Stimulated activated CD4-positive, alpha-beta T cell treated with anti-CD3 and anti-CD28 coated beads, Interleukin-15, amount 100 ng/mL, for 1 hour (primary cell): ENCODE measurements at regions not wholly inside any gene's neighbourhood (a gene's known extent, or its start where the extent isn't known, plus 50 kb on each side); places are given as distances from the start of the nearest gene placed in this dataset.
"Not testable (repeated sequence)": the region's sequence is repeated elsewhere in the genome, so short reads cannot be mapped to it uniquely, and the experiment has no call there.

Experiments
- DNase-seq, 2 donors: peaks; one replicate each; pipeline ENCODE4 v3.0.0-alpha.2; 2020; ENCODE audit warnings: low read depth in 1 of 2, low spot score in 1 of 2

DNA sequence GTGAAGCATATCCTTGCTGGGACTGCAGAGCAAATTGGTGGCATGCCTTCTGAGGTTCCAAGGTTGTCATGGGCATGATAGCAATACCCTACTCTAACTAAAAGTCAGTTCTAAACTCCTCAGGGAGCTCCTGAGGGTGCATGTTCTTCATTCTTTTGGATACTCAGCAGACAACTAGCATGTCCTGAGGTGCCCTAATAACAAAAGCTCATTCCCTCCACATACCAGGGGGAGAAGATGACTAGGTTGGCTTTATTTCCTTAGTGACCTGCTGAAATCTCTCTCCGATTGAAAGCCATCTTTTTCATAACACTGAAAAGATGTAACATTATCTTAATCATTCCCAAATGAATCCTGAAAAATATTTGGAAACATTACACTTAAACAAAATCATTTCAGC lies 188.7 kb upstream of the IGF1 start:
- DNase-seq = no peak

DNA sequence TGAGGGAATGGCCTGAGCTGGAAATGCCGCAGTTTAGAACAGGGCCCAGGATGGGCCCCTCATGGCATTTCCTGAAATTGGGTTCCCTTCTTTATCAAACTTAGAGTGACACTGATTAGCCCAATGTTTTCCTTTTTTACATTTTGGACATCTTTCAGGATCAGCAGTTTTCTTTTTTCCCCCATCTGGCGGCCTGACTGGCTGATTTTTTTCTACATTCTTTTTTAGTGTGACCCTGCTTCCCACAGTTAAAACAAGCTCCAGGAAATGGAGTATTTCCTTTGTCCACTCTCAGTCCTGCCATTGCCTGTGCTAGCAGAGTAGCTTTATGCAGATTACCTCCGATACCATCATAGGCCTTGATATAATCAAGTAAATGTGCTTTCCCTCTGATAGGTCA lies 185.8 kb upstream of the IGF1 start:
- not testable (repeated sequence) for DNase-seq

DNA sequence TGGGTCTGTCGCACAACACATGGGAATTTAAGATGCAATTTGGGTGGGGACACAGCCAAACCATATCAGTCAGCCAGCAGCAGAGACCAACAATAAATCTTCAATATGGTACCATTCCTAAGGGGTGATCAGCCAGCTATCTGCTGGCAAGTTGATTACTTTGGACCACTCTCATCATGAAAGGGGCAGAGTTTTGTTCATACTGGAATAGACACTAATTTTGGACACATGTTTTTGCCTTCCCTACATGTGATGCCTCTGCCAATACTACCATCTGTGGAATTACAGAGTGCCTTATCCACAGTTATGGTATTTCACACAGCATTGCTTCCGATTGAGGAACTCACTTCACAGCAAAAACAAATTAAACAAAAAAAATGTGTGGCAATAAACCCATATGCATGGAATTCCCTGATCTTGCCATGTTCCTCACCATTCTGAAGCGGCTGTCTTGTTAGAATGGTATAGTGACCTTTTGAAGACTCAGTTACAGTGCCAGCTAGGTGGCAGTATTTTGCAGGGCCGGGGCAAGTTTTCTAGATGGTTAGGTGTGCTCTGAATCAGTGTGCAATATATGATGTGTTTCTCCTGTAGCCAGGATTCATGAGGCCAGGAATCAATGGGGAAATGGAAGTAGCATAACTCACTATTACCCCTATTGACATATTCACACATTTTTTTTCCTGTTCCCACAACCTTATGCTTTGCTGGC lies 179.0 kb upstream of the IGF1 start:
- DNase-seq = no peak

DNA sequence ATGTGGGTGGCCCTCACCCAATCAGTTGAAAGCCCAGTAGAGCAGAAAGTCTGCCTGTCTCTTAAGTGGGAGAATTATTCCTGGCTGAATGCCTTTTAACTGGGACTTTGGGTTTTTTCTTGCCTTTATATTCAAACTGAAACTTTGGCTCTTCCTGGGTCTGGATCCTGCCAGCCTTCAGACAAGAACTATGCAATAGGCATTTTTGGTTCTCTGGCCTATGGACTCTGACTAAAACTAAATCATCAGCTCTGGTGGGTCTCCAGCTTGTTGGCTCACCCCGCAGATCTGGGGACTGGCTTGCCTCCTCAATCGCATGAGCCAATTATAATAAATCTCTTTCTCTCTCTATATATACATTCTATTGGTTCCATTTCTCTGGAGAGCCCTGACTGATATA lies 173.0 kb upstream of the IGF1 start:
- DNase-seq = no peak

DNA sequence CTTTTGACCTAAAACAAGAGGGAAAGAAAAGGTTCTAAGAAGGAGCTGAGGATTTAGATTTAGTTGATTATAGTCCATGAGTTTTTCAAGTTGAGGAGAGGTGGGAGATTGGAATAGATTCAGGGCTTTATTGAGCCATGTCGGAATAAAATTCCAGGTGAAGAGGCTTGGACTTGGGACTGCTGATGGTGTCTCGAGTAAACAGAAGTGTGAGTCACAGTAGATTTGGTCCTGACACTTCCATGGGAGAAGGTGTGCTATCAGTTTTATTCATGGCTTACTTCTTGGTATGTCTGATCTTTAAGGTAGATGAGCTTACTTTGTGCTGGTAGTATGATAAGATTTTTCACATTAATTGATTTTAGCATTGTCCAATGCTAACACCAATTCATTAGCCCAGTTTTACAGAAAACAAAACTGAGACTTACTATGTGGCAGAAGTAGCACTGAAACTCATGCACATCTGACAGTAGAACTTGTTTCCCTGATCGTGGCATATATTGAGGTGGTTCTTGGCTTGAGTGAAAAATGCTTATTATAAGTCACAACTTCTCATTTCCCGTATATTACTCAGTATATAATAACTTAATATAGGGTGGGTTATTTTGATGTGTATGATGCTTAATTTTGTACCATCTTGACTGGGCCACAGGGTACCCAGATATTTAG lies 172.4 kb upstream of the IGF1 start:
- DNase-seq = no peak

DNA sequence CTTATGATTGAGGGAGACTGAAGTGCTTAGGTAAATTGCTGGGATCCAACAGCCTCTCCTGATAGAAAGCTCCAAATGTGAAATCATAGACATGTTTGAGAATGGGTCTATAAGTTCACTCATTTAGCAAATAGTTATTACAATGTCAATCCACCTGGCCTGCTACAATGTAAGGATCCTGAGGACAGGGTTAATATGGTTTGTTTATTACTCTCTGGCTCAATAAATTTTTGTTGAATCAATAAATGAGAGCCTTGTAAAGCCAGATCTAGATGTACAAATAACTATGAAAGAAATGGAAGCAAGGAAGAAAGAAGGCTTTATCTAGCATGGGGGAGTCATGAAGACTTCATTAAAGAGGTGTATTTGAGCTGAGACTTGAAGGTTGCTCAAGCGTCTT lies 165.6 kb upstream of the IGF1 start:
- no peak for DNase-seq

DNA sequence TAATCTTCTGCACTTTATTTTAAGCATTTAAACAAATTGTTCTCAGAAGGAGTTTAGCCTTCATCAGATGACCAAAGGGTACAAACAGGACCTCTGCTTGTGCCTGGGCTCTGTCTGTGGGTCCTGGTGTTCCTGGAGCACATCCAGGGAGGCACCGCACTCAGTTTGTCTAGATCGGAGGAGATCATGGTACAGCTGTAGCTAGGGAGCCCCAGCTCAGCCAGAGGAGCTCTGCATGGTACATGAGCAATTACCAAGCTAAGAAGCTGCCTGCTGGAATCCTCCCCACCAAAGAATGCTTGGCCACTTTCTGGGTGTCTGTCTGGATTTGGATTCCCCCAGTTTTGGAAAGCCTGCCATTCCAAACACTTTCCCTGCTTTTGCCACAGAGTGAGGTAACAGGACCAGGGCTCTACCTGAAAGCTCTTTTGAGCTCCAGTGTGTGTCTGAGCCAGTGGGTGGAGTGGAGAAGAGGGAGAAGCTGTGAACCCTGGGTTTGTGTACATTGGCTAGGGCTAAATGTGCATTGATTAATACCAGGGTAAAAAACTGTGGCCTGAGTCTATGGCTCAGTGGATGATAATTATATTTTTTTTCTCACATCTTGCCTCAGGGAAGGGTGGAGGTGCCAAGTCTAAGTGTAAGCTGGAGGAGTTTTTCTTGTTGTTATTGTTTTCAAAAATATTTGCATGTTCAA lies 163.7 kb upstream of the IGF1 start:
- DNase-seq = no peak

DNA sequence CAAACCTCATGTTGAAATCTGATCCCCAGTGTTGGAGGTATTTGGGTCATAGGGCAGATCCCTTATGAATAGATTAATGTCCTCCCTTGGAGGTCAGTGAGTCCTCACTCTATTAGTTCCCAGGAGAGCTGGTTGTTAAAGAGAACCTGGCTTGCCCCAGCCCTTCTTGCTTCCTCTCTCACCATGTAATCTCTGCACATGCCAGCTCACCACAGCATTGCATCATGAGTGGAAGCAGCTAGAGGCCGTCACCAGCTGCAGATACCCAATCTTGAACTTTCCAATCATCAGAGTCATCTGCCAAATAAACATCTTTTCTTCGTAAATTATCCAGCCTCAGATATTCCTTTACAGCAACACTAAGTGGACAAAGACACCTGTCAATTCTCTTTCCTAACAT lies 161.8 kb upstream of the IGF1 start:
- no peak for DNase-seq

DNA sequence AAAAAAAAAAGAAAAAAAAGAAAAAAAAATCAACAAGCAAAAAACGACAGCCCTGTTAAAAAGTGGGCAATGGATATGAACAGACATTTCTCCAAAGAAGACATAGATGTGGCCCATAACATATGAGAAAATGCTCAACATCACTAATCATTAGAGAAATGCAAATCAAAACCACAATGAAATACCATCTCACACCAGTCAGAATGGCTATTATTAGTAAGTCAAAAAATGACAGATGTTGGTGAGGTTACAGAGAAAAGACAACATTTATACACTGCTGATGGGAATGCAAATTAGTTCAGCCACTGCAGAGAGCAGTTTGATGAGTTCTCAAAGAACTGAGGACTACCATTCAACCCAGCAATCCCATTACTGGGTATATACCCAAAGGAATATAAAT lies 160.3 kb upstream of the IGF1 start:
- not testable (repeated sequence) for DNase-seq

DNA sequence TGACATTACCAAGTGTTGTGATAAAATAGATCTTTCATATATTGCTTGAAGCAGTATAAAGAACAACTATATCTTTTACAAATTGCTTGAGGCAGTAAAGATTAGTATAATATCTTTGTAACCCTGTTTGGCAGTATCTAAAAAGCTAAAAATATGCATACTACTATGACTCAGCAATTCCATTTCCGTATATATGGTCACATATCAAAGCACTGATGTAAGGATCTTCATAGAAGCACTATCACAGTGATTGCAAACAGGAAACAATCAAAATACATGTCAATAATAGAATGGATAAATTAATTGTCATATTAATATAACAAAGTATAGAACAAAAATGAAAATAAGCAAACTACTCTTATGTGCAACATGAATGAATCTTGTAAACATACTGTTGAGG lies 158.4 kb upstream of the IGF1 start:
- DNase-seq = no peak

DNA sequence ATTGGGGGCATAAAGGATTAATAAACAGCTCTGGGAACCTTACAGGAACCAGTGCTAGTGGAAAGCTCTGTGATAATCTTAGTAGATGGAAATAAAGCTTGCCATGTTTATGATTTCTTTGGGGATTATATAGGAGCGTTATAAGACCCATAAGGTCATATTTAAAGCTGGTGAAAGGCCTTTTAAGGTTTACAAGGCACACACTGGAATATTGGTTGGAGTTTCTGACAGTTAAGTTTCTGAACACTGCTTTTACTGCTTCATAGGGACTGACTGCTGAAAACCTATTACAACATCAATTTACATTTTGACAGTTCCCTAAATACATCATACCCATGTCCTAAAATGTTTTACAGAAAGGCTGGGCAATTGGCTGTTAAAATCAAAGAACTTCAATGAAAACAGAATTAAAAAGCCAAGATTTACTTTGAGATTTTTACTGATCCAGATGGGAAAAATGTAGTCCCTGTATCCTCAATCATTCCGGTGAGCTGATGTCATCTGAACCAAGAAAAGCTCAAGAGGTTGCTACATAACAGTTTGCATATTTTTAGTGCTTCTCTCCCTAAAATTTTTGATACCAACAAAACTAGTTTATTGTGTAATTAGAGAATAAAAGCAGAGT lies 153.7 kb upstream of the IGF1 start:
- no peak for DNase-seq

DNA sequence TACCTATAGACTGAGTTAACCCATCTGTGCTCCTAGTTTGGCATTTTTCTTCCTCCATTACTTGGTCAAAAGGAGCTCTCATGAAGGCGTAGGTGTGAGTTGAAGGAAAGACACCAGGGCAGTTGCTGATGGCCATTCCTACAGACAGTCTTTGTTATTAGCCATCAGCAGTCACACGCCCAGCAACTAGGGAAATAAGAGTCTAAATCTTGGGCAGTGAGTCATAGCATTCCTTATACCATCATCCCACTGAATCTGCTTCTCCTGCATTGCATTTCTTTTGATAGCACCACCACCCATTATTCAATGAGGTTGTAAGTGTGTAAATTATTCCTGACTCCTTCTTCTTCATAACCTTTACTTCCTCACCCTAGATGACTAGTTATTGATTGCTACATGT lies 150.9 kb upstream of the IGF1 start:
- no peak for DNase-seq

DNA sequence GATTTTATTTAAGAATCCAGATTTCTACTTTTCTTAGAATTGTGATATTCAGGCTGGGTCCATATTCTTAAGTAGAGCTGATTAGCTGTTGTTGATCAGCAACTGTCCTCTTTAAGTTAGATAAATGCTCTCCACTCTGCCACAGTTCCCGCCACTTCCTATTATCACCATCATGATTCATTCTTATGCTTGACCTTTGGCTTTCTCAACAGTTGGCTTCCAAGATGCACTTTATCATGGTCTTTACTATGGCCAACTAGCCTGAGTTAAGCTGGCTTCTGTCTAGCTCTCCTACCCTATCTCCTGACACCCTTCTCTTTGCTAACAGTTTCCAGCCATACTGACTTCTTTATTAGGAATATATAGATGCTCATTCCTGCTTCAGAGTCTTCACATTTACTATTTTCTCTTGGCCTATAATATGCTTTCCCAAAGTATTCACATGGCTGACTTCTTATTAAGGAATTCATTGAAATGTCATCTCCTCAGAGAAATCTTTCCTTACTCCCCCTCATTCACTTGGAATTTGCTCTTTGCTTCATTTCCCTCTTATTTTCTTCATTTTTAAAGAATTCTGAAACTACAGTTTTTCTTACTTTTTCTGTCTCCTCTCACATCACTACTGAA lies 149.0 kb upstream of the IGF1 start:
- DNase-seq = no peak

DNA sequence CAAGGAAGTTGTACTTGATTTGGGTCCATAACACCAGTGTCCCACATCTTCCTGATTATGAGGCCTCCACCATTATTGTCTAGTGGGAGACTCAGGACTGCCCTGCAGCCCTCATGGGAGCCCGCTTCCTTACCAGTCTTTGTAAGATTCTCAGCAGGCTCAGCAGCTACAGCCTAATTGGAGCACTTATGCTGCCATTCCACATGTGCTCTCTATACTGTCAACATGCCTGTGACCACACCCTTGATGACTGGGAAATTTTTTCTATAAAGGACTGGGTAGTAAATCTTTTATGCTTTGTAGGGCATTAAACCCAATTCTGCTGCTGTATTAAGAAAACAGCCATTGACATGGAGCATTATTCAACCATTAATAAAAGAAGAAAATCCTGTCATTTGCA lies 145.5 kb upstream of the IGF1 start:
- DNase-seq = no peak

DNA sequence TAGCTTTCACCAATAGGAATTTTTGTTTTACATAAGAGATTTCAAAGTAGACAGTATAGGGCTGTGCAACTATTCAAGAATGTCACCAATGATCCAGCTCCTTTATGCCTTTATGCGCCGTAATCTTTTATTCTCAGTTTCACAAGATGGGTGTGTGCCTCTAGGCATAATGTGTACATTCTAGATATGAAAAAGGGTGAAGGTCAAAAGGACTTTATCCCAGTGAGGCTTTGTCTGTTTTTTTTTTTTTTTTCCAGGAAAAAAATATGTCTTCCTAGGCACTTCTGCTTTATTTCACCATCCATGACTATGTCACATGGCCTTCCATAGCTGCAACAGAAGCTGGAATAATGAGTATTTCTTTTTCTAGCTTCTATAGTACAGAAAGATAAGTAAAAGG lies 142.3 kb upstream of the IGF1 start:
- DNase-seq = no peak

DNA sequence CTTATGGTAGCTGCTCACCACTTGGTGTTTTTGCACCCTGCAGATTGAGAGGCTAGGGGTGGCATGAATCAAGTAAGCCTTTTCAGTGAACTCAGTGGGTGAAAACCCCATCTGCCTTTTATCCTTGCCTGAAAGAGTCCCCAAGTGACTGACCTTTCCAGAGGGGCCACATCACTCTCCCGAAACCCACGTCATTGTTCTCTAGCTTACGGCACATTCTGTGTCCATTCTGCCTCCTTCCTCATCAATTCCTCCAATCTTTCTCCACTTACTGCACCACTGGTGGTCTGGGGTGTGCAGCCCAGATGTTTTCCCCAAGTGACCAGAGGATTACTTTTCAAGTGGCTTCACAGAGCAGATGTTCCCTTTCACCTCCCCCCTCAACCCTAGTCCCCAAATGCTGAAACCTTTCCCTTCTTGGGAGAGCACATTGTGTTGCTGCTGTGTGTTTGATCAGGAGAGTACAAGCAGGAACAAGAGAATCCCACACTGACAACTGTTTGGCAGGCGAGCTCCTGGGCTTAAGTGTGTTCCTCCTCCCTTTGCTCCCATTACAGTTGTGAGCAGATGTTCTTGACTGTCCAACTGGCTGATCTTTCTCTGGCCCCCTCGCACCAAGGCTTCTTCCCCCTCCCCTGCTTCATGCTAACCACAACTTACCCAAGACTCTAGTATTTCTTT lies 138.0 kb upstream of the IGF1 start:
- no peak for DNase-seq

DNA sequence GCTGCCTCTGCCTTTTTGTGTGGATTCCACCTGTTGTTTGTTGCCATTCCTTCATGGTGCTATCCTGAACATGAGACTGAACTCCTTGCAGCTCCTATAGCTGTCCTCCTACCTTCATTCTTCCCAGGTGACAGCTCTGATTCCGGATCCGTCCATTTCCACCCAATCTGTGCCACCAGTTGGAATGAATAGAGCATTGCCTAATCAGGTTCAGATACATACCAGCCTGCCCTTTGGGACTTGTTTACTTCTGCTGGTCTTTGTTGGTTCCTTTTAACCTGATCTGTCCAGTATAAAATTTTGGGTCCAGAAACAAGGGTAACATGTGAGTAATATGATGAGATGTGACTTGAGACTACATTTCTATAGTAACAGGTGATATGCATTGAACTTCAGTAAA lies 136.3 kb upstream of the IGF1 start:
- no peak for DNase-seq

DNA sequence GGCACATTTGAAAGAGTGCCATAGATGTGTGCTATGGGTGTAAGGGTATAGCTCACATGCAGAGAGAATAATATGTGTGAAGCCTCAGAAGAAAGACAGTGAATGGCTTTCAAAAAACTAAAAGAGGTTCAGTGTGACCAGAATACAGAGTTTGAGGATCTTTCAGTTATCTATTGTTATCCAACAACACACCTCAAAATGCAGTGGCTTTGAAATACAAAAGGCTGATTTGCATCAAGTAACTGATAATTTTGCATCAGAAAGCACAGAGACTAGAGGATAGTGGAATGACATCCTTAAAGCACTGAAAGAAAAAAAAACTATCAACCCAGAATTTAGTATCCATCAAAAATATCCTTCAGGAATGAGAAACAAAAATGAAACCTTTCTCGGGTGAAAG lies 131.6 kb upstream of the IGF1 start:
- DNase-seq = no peak

DNA sequence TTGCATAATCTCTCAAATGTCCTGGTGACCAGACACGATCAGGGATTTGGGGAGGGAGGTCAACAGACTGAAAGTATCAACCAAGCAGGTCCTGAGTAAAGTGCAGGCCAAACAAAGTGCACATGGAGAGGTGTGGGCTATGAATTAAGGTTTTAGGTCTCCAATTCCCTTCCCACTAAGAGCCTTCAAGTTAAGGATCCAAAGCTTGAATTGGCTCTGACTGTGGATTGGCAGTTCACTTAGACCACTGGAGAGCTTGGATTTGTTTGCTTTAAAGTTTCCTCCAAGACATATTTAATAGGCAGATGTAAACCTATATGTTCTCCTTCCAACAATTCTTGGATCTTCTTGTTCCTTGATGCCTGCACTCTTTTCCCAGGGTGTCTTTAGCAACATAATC lies 129.6 kb upstream of the IGF1 start:
- DNase-seq = no peak

DNA sequence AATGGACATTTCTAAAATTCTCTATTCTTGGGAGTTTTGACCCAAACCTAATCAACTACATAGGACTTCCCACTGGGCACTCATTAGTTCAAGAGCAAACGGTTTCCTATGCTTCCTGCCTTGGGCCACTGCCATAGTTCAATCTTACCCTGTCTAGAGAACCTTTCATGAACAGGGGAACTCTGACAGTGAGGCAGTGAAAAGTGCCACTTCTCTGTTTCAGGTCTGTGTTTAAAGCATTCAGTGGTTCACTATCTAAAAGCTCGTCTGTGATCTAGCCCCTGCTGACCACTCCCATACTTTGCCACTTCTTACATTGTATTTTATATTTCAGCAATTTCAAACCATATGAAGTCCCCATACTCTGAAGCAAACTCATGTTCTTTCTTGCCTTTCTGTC lies 122.7 kb upstream of the IGF1 start:
- DNase-seq = no peak

DNA sequence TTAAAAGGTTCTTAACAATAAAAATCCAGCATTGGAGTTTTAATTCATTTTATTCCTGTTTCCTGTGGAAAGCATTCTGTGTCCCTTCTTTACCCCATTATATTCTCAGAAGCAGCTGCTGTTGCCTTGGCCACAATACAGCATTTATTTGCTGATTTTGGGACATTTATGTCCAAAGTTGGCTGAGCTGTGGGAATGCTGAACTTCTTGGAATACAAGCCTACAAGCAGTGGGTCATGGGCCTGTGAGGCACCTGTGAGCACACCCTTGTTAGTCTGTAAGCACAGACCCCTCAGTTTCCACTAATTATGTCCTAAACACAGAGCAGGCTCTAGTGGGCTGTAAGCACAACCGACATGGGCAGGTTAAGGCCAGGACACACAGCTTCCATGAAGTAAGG lies 122.2 kb upstream of the IGF1 start:
- DNase-seq = no peak
